GM12878 (cell line): ENCODE measurements at regions not wholly inside any gene's neighbourhood (a gene's known extent, or its start where the extent isn't known, plus 50 kb on each side); places are given as distances from the start of the nearest gene placed in this dataset.

Experiments used
- ATAC-seq: fragments of 200-7000 bp; cut with Tn5 transposase; 3 replicates; pipeline ENCODE4 v1.9.1; 2020; ENCODE audit warnings: mild to moderate bottlenecking, moderate library complexity
- BruUV-seq: library from RNA; stranded (reverse); fragments of 400-500 nt; replicated peaks from 2 replicates; lab custom pipeline; 2021; lab: Mats Ljungman, UMichigan
- CTCF ChIA-PET: fragments of 300-600 bp; sonication (Branson Sonifier 250); formaldehyde crosslinking; extraction: SDS; loops from one replicate; lab custom pipeline; 2021; ENCODE audit warnings: inconsistent platforms; lab: Yijun Ruan, JAX
- POLR2A ChIA-PET: fragments of 350-600 bp; formaldehyde crosslinking; extraction: SDS; loops from one replicate; lab custom pipeline; 2021; ENCODE audit warnings: inconsistent platforms; lab: Charles Lee
- RAD21 ChIA-PET: fragments of 300-600 bp; sonication (Branson Sonifier 250); formaldehyde crosslinking; loops from one replicate; lab custom pipeline; 2023; ENCODE audit warnings: antibody characterized with exemption; ENCODE audit not compliant: unreplicated experiment; lab: Charles Lee
- SMC1A ChIA-PET: fragments of 300-600 bp; sonication (Branson Sonifier 250); formaldehyde crosslinking; loops from one replicate; lab custom pipeline; 2023; ENCODE audit not compliant: unreplicated experiment, uncharacterized antibody; lab: Charles Lee
- DNase-seq: peaks from one replicate; pipeline ENCODE4 v3.0.0-alpha.2; 2011; ENCODE audit warnings: low read depth, low spot score
- FAIRE-seq: peaks from 3 replicates; lab custom pipeline; 2011; peaks lifted over from hg19 to GRCh38; lab: Jason Lieb, UNC
- H2AFZ ChIP-seq: 2 replicates; pipeline ENCODE4 v1.6.0; 2011; ENCODE audit warnings: low read depth, low read length, control low read depth; ENCODE audit not compliant: control insufficient read depth
- H3K27ac ChIP-seq: 2 replicates; pipeline ENCODE4 v1.5.1; 2011; ENCODE audit warnings: control low read depth; ENCODE audit not compliant: control insufficient read depth, insufficient read depth
- H3K27me3 ChIP-seq, 2 experiments: replicated peaks in 1 of 2; 2 replicates each; pipeline versions ENCODE4 v1.6.0 to v1.6.1; 2011; ENCODE audit warnings: low read length in 1 of 2; ENCODE audit not compliant: control insufficient read depth in 2 of 2, insufficient read depth in 2 of 2
- H3K36me3 ChIP-seq, 2 experiments: 2 replicates each; pipeline ENCODE4 v1.5.1; 2011; ENCODE audit warnings: low read length in 1 of 2; ENCODE audit not compliant: control insufficient read depth in 2 of 2, insufficient read depth in 2 of 2
- H3K4me1 ChIP-seq: 2 replicates; pipeline ENCODE4 v1.6.1; 2011; ENCODE audit warnings: mild to moderate bottlenecking, low read length, moderate library complexity, mixed read lengths; ENCODE audit not compliant: control insufficient read depth, insufficient read depth
- H3K4me2 ChIP-seq: 2 replicates; pipeline ENCODE4 v1.6.0; 2011; ENCODE audit warnings: control low read depth; ENCODE audit not compliant: control insufficient read depth, insufficient read depth
- H3K4me3 ChIP-seq: fragments of 200-600 bp; sonication (generic); 2 replicates; pipeline ENCODE4 v1.5.1; 2016
- H3K79me2 ChIP-seq: 2 replicates; pipeline ENCODE4 v1.6.0; 2011; ENCODE audit warnings: low read length; ENCODE audit not compliant: control insufficient read depth, insufficient read depth
- H3K9ac ChIP-seq: 2 replicates; pipeline ENCODE4 v1.8.0; 2011; ENCODE audit warnings: low read length, control low read depth, mixed read lengths; ENCODE audit not compliant: control insufficient read depth, insufficient read depth
- H3K9me3 ChIP-seq: replicated peaks from 3 replicates; pipeline ENCODE4 v1.5.1; 2011; ENCODE audit warnings: mild to moderate bottlenecking, low read length; ENCODE audit not compliant: control insufficient read depth, insufficient read depth
- H4K20me1 ChIP-seq: 2 replicates; pipeline ENCODE4 v1.6.0; 2011; ENCODE audit not compliant: control insufficient read depth, insufficient read depth
- ATF7 ChIP-seq: fragments of 450-650 bp; IDR thresholded peaks from 2 replicates; pipeline ENCODE4 v1.6.1; 2016; ENCODE audit warnings: low read depth, mild to moderate bottlenecking
- BRCA1 ChIP-seq: IDR thresholded peaks from 2 replicates; pipeline ENCODE4 v1.6.1; 2011; ENCODE audit warnings: low read depth, low read length, improper control_type of control experiment
- DPF2 ChIP-seq: fragments of 450-650 bp; IDR thresholded peaks from 2 replicates; pipeline ENCODE4 v1.6.1; 2017; ENCODE audit warnings: mild to moderate bottlenecking
- ELK1 ChIP-seq: IDR thresholded peaks from 2 replicates; pipeline ENCODE4 v1.6.1; 2012; ENCODE audit warnings: low read depth, low read length, improper control_type of control experiment
- FOS ChIP-seq: IDR thresholded peaks from 3 replicates; pipeline ENCODE4 v1.6.1; 2011; ENCODE audit warnings: borderline replicate concordance; ENCODE audit not compliant: insufficient read length; ENCODE audit errors: extremely low read depth
- KLF5 ChIP-seq: fragments of 450-650 bp; IDR thresholded peaks from 2 replicates; pipeline ENCODE4 v1.6.1; 2014; ENCODE audit warnings: mild to moderate bottlenecking; ENCODE audit not compliant: partially characterized antibody
- PAX5 ChIP-seq: IDR thresholded peaks from 2 replicates; pipeline ENCODE4 v1.6.1; 2011; ENCODE audit warnings: low read depth, low read length, borderline replicate concordance
- PBX3 ChIP-seq: IDR thresholded peaks from 2 replicates; pipeline ENCODE4 v1.6.1; 2011; ENCODE audit warnings: mild to moderate bottlenecking, low read depth, low read length, moderate library complexity; ENCODE audit not compliant: insufficient replicate concordance
- RAD51 ChIP-seq: fragments of 450-650 bp; IDR thresholded peaks from 2 replicates; pipeline ENCODE4 v1.6.1; 2016; ENCODE audit warnings: moderate library complexity, mild to moderate bottlenecking, inconsistent platforms
- SUPT20H ChIP-seq: IDR thresholded peaks from 2 replicates; pipeline ENCODE4 v1.6.1; 2011; ENCODE audit warnings: low read depth, mild to moderate bottlenecking, low read length, moderate library complexity, borderline replicate concordance; ENCODE audit not compliant: control insufficient read depth
- WGBS: methylation state at CpG from one replicate; pipeline ENCODE4 v1.1.6; 2016; ENCODE audit warnings: low lambda C conversion rate; ENCODE audit not compliant: insufficient replicate concordance, insufficient coverage; ENCODE audit errors: missing lambda C conversion rate; 5-methylcytosine and 5-hydroxymethylcytosine counted together
- in situ Hi-C: fragments of 300-500 bp; cut with MboI; formaldehyde crosslinking; loops from 9 replicates; pipeline ENCODE4 v1.14.3; 2018; ENCODE audit warnings: mixed read lengths
- intact Hi-C: fragments of 100-400 bp; cut with micrococcal nuclease; formaldehyde crosslinking; loops from one replicate; pipeline ENCODE4 v1.14.2; 2022; ENCODE audit not compliant: unreplicated experiment

- intact Hi-C loops, result no loop called here
- H3K4me1 ChIP-seq, result no peaks in the 10 kb centered on the region
- ChIA-PET RAD21 (no interaction called here), SMC1A (no interaction called here), POLR2A (no interaction called here), CTCF (no interaction called here)
- no peak overlapping the region for H3K27ac ChIP-seq
- H3K79me2 ChIP-seq, result no peaks in the 10 kb centered on the region
- in situ Hi-C loops, result no loop called here
- no peaks in the 10 kb centered on the region for H3K36me3 ChIP-seq
- 91% methylated on average over 38 of the region's 61 CpGs for WGBS
- H4K20me1 ChIP-seq, result no peaks in the 10 kb centered on the region
- no peak overlapping the region for H2AFZ ChIP-seq
- BruUV-seq, result no TSS peak
- DNase-seq (no peak), ATAC-seq (no peak), FAIRE-seq (no peak)
- no peak overlapping the region for H3K4me3 ChIP-seq
- H3K9ac ChIP-seq, result no peak overlapping the region
- H3K27me3 ChIP-seq, result no peaks in the 10 kb centered on the region
- H3K9me3 ChIP-seq, result no peaks in the 10 kb centered on the region; the same call in 2 of the 3 replicates
- no peak for TF ChIP-seq ATF7
- H3K4me2 ChIP-seq, result no peak overlapping the region
Observed at GRCh38 chr6:170176898-170177771, 113.7 kb downstream of the DLL1 start.

- DNase-seq (no peak), FAIRE-seq (no peak), ATAC-seq (no peak)
- no peaks in the 10 kb centered on the region for H4K20me1 ChIP-seq
- no peak overlapping the region for H2AFZ ChIP-seq
- no peak for TF ChIP-seq DPF2
- TF ChIP-seq PAX5, result no peak
- no peak for TF ChIP-seq ELK1
- TF ChIP-seq BRCA1, result no peak
- TF ChIP-seq PBX3, result no peak
- no peak for TF ChIP-seq FOS
- TF ChIP-seq RAD51, result no peak
- TF ChIP-seq SUPT20H, result no peak
- no peak for TF ChIP-seq KLF5
- H3K4me1 ChIP-seq, result no peaks in the 10 kb centered on the region
- ChIA-PET POLR2A (no interaction called here), RAD21 (no interaction called here), SMC1A (no interaction called here), CTCF (no interaction called here)
- intact Hi-C loops, result no loop called here
- no peak overlapping the region for H3K27ac ChIP-seq
- no TSS peak for BruUV-seq
- 87% methylated on average over 41 of the region's 51 CpGs for WGBS
- H3K27me3 ChIP-seq, result no peaks in the 10 kb centered on the region
- H3K36me3 ChIP-seq, result no peaks in the 10 kb centered on the region
- H3K79me2 ChIP-seq, result no peaks in the 10 kb centered on the region
- H3K4me2 ChIP-seq, result no peak overlapping the region
- no peak overlapping the region for H3K4me3 ChIP-seq
- in situ Hi-C loops, result no loop called here
- no peaks in the 10 kb centered on the region; the same call in 2 of the 3 replicates for H3K9me3 ChIP-seq
- H3K9ac ChIP-seq, result no peak overlapping the region
Observed at GRCh38 chr6:170176136-170176897, 114.6 kb downstream of the DLL1 start.
